ENCODE measurements at regions not wholly inside any gene's neighbourhood (a gene's known extent, or its start where the extent isn't known, plus 50 kb on each side); places are given as distances from the start of the nearest gene placed in this dataset.
"Not testable (repeated sequence)": the region's sequence is repeated elsewhere in the genome, so short reads cannot be mapped to it uniquely, and the experiment has no call there.

DNA sequence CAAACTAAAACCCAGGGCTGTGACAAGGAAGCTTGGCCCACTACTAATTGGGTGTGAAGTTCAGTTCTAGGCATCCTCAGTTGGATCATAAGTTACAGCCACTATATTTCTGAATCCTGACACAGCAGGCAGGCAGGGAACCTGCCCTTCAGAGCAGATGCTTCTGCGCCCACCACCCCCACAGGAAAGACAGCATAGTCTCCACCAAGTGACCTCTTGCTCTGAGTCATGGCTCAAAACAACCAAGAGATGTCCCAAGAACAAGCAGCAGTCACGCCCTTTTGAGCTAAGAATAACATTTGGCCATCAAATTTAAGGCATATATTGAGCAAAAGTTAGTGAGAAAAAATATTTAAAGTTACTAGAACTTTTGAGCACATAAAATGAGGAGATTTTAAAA, 170.7 kb upstream of the SMARCAD1 start:
- H3K27me3 Mint-ChIP-seq (ENCODE audit: unreplicated experiment), result no peaks in the 10 kb centered on the region
- H3K36me3 Mint-ChIP-seq (ENCODE audit: unreplicated experiment), result no peaks in the 10 kb centered on the region
- DNase-seq, result no peak

DNA sequence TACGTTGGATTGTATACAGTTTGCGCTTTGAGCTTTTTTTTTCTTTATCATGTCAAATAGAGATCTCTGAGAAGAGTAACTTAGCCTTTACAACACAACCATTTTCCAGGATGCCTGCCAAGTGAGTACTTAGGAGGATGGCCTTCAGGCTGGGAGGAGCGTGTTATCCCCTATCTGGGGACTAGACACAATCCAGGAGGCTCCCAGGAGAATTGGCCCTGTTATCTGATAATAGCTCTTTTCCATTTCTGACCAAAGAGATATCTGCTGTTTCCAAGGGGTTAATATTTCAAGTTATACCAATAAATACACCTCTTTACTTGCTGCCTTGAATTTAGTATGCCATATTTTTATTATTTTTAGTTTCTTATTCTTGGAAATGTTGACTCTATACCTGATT, 169.5 kb upstream of the SMARCAD1 start:
- Mint-ChIP-seq H3K9me3 (ENCODE audit: unreplicated experiment) (no peaks in the 10 kb centered on the region), H3K27me3 (ENCODE audit: unreplicated experiment) (no peaks in the 10 kb centered on the region), H3K4me3 (ENCODE audit: unreplicated experiment) (no peak overlapping the region), H3K4me1 (ENCODE audit: low read depth, unreplicated experiment) (peaks cover 8% of the 10 kb centered on the region), H3K36me3 (ENCODE audit: unreplicated experiment) (no peaks in the 10 kb centered on the region), H3K27ac (ENCODE audit: unreplicated experiment) (no peak overlapping the region)
- DNase-seq, result peak; percentile 35
- TF ChIP-seq, protein P1, sequence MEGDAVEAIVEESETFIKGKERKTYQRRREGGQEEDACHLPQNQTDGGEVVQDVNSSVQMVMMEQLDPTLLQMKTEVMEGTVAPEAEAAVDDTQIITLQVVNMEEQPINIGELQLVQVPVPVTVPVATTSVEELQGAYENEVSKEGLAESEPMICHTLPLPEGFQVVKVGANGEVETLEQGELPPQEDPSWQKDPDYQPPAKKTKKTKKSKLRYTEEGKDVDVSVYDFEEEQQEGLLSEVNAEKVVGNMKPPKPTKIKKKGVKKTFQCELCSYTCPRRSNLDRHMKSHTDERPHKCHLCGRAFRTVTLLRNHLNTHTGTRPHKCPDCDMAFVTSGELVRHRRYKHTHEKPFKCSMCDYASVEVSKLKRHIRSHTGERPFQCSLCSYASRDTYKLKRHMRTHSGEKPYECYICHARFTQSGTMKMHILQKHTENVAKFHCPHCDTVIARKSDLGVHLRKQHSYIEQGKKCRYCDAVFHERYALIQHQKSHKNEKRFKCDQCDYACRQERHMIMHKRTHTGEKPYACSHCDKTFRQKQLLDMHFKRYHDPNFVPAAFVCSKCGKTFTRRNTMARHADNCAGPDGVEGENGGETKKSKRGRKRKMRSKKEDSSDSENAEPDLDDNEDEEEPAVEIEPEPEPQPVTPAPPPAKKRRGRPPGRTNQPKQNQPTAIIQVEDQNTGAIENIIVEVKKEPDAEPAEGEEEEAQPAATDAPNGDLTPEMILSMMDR (IDR thresholded peaks at IDR 0.05; ENCODE audit: partially characterized antibody, unreplicated experiment), result no peak

More for the DNA sequence above, 170.7 kb upstream of the SMARCAD1 start:
- H3K4me1 Mint-ChIP-seq (ENCODE audit: low read depth, unreplicated experiment), result peaks cover 8% of the 10 kb centered on the region
- no peak overlapping the region for H3K4me3 Mint-ChIP-seq (ENCODE audit: unreplicated experiment)
- no peak overlapping the region for H3K27ac Mint-ChIP-seq (ENCODE audit: unreplicated experiment)
- TF ChIP-seq, protein P1 (IDR thresholded peaks at IDR 0.05; ENCODE audit: partially characterized antibody, unreplicated experiment), result no peak
- no peaks in the 10 kb centered on the region for H3K9me3 Mint-ChIP-seq (ENCODE audit: unreplicated experiment)

DNA sequence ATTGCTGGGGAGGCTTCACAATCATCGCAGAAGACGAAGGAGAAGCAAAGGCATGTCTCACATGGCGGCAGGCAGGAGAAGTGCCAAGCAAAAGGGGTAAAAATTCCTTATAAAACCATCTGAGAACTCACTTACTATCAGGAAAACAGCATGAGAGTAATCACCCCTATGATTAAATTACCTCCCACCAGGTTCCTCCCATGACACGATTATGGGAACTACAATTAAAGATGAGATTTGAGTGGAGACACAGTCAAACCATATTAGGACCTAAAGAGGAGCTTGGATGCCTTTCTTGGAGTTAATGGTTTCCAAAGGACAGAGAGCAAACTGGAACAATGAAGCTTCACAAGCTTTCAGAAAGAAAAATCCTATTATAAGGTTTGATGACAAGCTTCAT, 168.4 kb upstream of the SMARCAD1 start:
- DNase-seq, result no peak
- TF ChIP-seq, protein P1 (IDR thresholded peaks at IDR 0.05; ENCODE audit: partially characterized antibody, unreplicated experiment), result no peak
- Mint-ChIP-seq H3K27me3 (ENCODE audit: unreplicated experiment) (no peaks in the 10 kb centered on the region), H3K4me1 (ENCODE audit: low read depth, unreplicated experiment) (peaks cover 8% of the 10 kb centered on the region), H3K27ac (ENCODE audit: unreplicated experiment) (no peak overlapping the region), H3K36me3 (ENCODE audit: unreplicated experiment) (no peaks in the 10 kb centered on the region), H3K4me3 (ENCODE audit: unreplicated experiment) (no peak overlapping the region), H3K9me3 (ENCODE audit: unreplicated experiment) (no peaks in the 10 kb centered on the region)

DNA sequence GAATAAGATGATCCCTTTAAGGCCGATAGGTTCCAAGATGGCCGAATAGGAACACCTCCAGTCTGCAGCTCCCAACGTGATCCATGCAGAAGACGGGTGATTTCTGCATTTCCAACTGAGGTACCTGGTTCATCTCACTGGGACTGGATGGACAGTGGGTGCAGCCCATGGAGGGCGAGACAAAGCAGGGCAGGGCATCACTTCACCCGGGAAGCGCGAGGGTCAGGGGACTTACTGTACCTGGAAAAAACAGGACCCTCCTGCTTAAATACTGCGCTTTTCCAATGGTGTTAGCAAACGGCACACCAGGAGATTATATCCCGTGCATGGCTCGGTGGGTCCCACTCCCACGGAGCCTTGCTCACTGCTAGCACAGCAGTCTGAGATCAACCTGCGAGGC, 163.2 kb upstream of the SMARCAD1 start:
- not testable (repeated sequence) for H3K27ac Mint-ChIP-seq (ENCODE audit: unreplicated experiment); DNase-seq; H3K4me3 Mint-ChIP-seq (ENCODE audit: unreplicated experiment); H3K9me3 Mint-ChIP-seq (ENCODE audit: unreplicated experiment); H3K27me3 Mint-ChIP-seq (ENCODE audit: unreplicated experiment); H3K4me1 Mint-ChIP-seq (ENCODE audit: low read depth, unreplicated experiment); H3K36me3 Mint-ChIP-seq (ENCODE audit: unreplicated experiment)

GRCh38 chr4:94063084-94063483, 144.6 kb upstream of the SMARCAD1 start:
- DNase-seq, result no peak
- Mint-ChIP-seq H3K4me3 (ENCODE audit: unreplicated experiment) (no peak overlapping the region), H3K27ac (ENCODE audit: unreplicated experiment) (no peak overlapping the region), H3K4me1 (ENCODE audit: low read depth, unreplicated experiment) (no peaks in the 10 kb centered on the region), H3K27me3 (ENCODE audit: unreplicated experiment) (no peaks in the 10 kb centered on the region), H3K36me3 (ENCODE audit: unreplicated experiment) (no peaks in the 10 kb centered on the region), H3K9me3 (ENCODE audit: unreplicated experiment) (no peaks in the 10 kb centered on the region)
- TF ChIP-seq, protein P1 (IDR thresholded peaks at IDR 0.05; ENCODE audit: partially characterized antibody, unreplicated experiment), result no peak

All from glutamatergic neuron (in vitro differentiated cells).